ENCODE measurements at regions not wholly inside any gene's neighbourhood (a gene's known extent, or its start where the extent isn't known, plus 50 kb on each side); places are given as distances from the start of the nearest gene placed in this dataset.

GRCh38 chr20:63073738-63074065, 66.9 kb upstream of the BHLHE23 start:
- WGBS (ENCODE audit: low lambda C conversion rate) = 44% methylated on average over 4 of the region's 6 CpGs
- Histone ChIP-seq H3F3A (replicated peaks; ENCODE audit: insufficient read depth) (no peaks in the 10 kb centered on the region), H3K27ac (ENCODE audit: low read depth in 2 of 2, low read length in 1 of 2) (no peak overlapping the region), H3K4me2 (no peak overlapping the region), H4K20me1 (ENCODE audit: insufficient read depth) (0 out of 2 replicates have a peak, but pooled peaks cover 3% of the 10 kb centered on the region), H3K9me2 (no peaks in the 10 kb centered on the region), H3K9me3 (peaks cover 3% of the 10 kb centered on the region; the same call in 1 of the 2 replicates), H2AFZ (ENCODE audit: low read depth) (no peak overlapping the region), H3K36me3 (replicated peaks in 1 of 2; ENCODE audit: control insufficient read depth in 1 of 2, insufficient read depth in 2 of 2, low read length in 1 of 2) (no peaks in the 10 kb centered on the region), H3K79me2 (ENCODE audit: insufficient read depth) (no peaks in the 10 kb centered on the region), H3K4me3 (ENCODE audit: low read depth in 2 of 2, low read length in 1 of 2) (no peak overlapping the region), H3K4me1 (ENCODE audit: control insufficient read depth in 1 of 2, insufficient read depth in 2 of 2, low read depth in 1 of 2, low read length in 1 of 2) (peaks cover 0 to 5% of the 10 kb centered on the region in 2 experiments; a peak in 1 of 4 replicates), H3K27me3 (ENCODE audit: insufficient read depth) (peaks cover 17% of the 10 kb centered on the region; the same call in 1 of the 2 replicates), H3K9ac (no peak overlapping the region)
- DNase-seq = no peak
- TF ChIP-seq TCF12 (IDR thresholded peaks at IDR 0.05) (no peak), RCOR1 (IDR thresholded peaks at IDR 0.05; ENCODE audit: low read length) (no peak), RFX5 (IDR thresholded peaks at IDR 0.05; ENCODE audit: low read length) (no peak), EZH2phosphoT487 (IDR thresholded peaks at IDR 0.05; ENCODE audit: borderline replicate concordance, low read depth) (no peak), RAD21 (IDR thresholded peaks at IDR 0.05; ENCODE audit: low read length) (no peak), USF2 (IDR thresholded peaks at IDR 0.05; ENCODE audit: borderline replicate concordance, low read depth, low read length) (no peak), CHD2 (IDR thresholded peaks at IDR 0.05; ENCODE audit: low read length, partially characterized antibody) (no peak), FOXJ3 (CRISPR knock-in tag; IDR thresholded peaks at IDR 0.05) (no peak), JUND (IDR thresholded peaks at IDR 0.05) (no peak), FOXM1 (IDR thresholded peaks at IDR 0.05; ENCODE audit: low read depth) (no peak), PBX3 (IDR thresholded peaks at IDR 0.05) (no peak), FOSL2 (IDR thresholded peaks at IDR 0.05; ENCODE audit: borderline replicate concordance, low read depth) (no peak), GABPA (IDR thresholded peaks at IDR 0.05; ENCODE audit: low read depth) (no peak), EP300 (IDR thresholded peaks at IDR 0.05; ENCODE audit: borderline replicate concordance in 1 of 2, low read depth in 1 of 2, low read length in 1 of 2) (no peak), TAF1 (IDR thresholded peaks at IDR 0.05; ENCODE audit: borderline replicate concordance, low read depth, low read length) (no peak), RXRA (IDR thresholded peaks at IDR 0.05; ENCODE audit: borderline replicate concordance, low read depth) (no peak), MEF2A (IDR thresholded peaks at IDR 0.05; ENCODE audit: borderline replicate concordance, low read depth) (no peak)
- TF ChIP-seq, protein P1, sequence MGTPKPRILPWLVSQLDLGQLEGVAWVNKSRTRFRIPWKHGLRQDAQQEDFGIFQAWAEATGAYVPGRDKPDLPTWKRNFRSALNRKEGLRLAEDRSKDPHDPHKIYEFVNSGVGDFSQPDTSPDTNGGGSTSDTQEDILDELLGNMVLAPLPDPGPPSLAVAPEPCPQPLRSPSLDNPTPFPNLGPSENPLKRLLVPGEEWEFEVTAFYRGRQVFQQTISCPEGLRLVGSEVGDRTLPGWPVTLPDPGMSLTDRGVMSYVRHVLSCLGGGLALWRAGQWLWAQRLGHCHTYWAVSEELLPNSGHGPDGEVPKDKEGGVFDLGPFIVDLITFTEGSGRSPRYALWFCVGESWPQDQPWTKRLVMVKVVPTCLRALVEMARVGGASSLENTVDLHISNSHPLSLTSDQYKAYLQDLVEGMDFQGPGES (IDR thresholded peaks at IDR 0.05; ENCODE audit: low read depth, low read length) = no peak
- TF ChIP-seq, protein P2, sequence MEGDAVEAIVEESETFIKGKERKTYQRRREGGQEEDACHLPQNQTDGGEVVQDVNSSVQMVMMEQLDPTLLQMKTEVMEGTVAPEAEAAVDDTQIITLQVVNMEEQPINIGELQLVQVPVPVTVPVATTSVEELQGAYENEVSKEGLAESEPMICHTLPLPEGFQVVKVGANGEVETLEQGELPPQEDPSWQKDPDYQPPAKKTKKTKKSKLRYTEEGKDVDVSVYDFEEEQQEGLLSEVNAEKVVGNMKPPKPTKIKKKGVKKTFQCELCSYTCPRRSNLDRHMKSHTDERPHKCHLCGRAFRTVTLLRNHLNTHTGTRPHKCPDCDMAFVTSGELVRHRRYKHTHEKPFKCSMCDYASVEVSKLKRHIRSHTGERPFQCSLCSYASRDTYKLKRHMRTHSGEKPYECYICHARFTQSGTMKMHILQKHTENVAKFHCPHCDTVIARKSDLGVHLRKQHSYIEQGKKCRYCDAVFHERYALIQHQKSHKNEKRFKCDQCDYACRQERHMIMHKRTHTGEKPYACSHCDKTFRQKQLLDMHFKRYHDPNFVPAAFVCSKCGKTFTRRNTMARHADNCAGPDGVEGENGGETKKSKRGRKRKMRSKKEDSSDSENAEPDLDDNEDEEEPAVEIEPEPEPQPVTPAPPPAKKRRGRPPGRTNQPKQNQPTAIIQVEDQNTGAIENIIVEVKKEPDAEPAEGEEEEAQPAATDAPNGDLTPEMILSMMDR (IDR thresholded peaks at IDR 0.05) = no peak
- TF ChIP-seq, protein P3, sequence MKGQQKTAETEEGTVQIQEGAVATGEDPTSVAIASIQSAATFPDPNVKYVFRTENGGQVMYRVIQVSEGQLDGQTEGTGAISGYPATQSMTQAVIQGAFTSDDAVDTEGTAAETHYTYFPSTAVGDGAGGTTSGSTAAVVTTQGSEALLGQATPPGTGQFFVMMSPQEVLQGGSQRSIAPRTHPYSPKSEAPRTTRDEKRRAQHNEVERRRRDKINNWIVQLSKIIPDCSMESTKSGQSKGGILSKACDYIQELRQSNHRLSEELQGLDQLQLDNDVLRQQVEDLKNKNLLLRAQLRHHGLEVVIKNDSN (IDR thresholded peaks at IDR 0.05; ENCODE audit: borderline replicate concordance, low read depth) = no peak
- ChIA-PET POLR2A (no interaction called here), CTCF (interaction anchor here (3.1 kb wide), 1 partner anchor 149 kb away, joined by 9 read pairs; no protein-coding TSS in a partner anchor)

Measured in SK-N-SH (cell line).